ENCODE measurements at regions not wholly inside any gene's neighbourhood (a gene's known extent, or its start where the extent isn't known, plus 50 kb on each side); places are given as distances from the start of the nearest gene placed in this dataset.
"Not testable (repeated sequence)": the region's sequence is repeated elsewhere in the genome, so short reads cannot be mapped to it uniquely, and the experiment has no call there.

DNA sequence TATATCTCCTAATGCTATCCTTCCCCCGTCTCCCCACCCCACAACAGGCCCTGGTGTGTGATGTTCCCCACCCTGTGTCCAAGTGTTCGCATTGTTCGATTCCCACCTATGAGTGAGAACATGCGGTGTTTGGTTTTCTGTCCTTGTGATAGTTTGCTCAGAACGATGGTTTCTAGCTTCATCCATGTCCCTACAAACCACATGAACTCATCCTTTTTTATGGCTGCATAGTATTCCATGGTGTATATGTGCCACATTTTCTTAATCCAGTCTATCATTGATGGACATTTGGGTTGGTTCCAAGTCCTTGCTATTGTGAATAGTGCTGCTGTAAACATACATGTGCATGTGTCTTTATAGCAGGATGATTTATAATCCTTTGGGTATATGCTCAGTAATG, 79.1 kb upstream of the NAA35 start:
- H3K27me3 ChIP-seq (ENCODE audit: control insufficient read depth, insufficient read depth, low read length); DNase-seq; H3K4me3 ChIP-seq (ENCODE audit: insufficient read depth, low read depth, low read length); H3K36me3 ChIP-seq (replicated peaks; ENCODE audit: control insufficient read depth, insufficient read depth, low read length): not testable (repeated sequence)

- Histone ChIP-seq H3K27me3 (ENCODE audit: control insufficient read depth, insufficient read depth, low read length) (no peaks in the 10 kb centered on the region), H3K36me3 (replicated peaks; ENCODE audit: control insufficient read depth, insufficient read depth, low read length) (no peaks in the 10 kb centered on the region), H3K4me3 (ENCODE audit: insufficient read depth, low read depth, low read length) (no peak overlapping the region)
- DNase-seq = no peak
These were observed 77.1 kb upstream of the NAA35 start for GRCh38 chr9:85863875-85864274.

- Histone ChIP-seq H3K4me3 (ENCODE audit: insufficient read depth, low read depth, low read length) (no peak overlapping the region), H3K36me3 (replicated peaks; ENCODE audit: control insufficient read depth, insufficient read depth, low read length) (no peaks in the 10 kb centered on the region), H3K27me3 (ENCODE audit: control insufficient read depth, insufficient read depth, low read length) (no peaks in the 10 kb centered on the region)
- no peak for DNase-seq
These were observed 69.9 kb upstream of the NAA35 start for GRCh38 chr9:85871008-85871407.

DNA sequence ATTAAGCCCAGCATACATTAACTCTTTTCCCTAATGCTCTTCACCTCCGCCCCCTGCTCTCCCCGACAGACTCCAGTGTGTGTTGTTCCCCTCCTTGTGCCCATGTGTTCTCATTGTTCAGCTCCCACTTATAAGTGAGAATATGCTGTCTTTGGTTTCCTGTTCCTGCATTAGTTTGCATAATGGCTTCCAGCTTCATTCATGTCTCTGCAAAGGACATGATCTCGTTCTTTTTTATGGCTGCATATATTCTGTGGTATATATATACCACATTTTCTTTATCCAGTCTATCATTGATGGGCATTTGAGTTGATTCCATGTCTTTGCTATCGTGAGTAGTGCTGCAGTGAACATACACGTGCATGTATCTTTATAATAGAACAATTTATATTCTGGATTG, 69.3 kb upstream of the NAA35 start:
- H3K27me3 ChIP-seq (ENCODE audit: control insufficient read depth, insufficient read depth, low read length); H3K36me3 ChIP-seq (replicated peaks; ENCODE audit: control insufficient read depth, insufficient read depth, low read length); DNase-seq; H3K4me3 ChIP-seq (ENCODE audit: insufficient read depth, low read depth, low read length): not testable (repeated sequence)

DNA sequence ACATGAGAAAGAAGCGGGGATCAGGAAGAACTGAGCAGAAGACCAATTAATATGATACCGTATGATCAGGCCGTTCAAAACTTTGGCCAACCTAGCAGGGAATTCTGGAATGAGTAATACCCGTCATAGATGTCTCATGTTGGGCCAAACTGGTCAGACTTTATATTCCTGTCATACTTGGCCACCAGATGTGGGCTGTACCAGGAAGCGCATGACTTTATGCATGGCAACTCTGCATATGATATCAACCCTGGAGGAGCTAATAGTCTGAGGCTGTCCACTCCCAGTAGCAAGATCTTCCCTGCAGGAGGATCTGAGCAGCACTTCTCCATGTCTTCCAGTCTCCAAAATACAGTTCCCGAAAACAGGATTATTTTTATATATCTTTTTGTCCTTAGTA, 68.5 kb upstream of the NAA35 start:
- no peaks in the 10 kb centered on the region for H3K27me3 ChIP-seq (ENCODE audit: control insufficient read depth, insufficient read depth, low read length)
- no peak for DNase-seq
- H3K4me3 ChIP-seq (ENCODE audit: insufficient read depth, low read depth, low read length) = no peak overlapping the region
- no peaks in the 10 kb centered on the region for H3K36me3 ChIP-seq (replicated peaks; ENCODE audit: control insufficient read depth, insufficient read depth, low read length)

DNA sequence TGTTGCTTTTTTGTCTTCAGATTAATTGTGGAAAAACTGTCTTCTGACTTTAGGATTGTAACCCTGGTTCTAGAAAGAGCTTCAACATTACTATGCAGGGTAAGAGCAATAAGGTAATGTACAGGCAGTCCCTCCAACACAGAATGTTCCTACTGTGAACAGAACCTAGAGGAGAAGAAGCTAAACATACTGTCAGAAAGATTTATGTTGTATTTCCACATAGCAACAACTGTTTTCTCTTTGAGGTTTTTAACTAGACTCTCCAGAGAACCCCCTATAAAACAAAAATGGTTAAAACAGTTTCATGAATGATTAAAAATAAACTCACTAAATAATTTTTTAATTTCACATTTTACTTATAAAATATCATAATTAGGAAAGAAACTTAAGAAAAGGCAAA, 64.3 kb upstream of the NAA35 start:
- Histone ChIP-seq H3K27me3 (ENCODE audit: control insufficient read depth, insufficient read depth, low read length) (no peaks in the 10 kb centered on the region), H3K36me3 (replicated peaks; ENCODE audit: control insufficient read depth, insufficient read depth, low read length) (no peaks in the 10 kb centered on the region), H3K4me3 (ENCODE audit: insufficient read depth, low read depth, low read length) (no peak overlapping the region)
- no peak for DNase-seq

DNA sequence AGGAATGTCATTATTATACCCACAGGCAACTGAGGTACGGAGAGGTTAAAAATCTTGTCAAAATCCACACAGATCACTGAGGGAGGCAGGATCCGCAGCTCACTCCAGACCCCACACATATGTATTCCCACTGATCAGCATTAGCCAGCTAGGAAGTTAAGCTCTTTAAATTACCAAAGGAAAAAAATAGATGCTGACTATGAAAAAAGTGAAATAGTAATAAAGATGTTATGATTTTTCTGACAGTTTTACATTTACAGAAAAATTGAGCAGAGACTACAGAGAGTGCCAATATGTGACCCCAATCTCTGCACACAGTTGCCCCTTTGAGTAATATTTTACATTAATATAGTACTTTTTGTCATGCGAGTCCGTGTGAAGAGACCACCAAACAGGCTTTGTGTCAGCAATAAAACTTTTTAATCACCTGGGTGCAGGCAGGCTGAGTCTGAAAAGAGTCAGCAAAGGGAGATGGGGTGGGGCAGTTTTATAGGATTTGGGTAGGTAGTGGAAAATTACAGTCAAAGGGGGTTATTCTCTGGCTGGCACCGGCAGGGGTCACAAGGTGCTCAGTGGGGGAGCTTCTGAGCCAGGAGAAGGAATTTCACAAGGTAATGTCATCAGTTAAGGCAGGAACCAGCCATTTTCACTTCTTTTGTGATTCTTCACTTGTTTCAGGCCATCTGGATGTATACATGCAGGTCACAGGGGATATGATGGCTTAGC, 61.9 kb upstream of the NAA35 start:
- H3K36me3 ChIP-seq (replicated peaks; ENCODE audit: control insufficient read depth, insufficient read depth, low read length); H3K27me3 ChIP-seq (ENCODE audit: control insufficient read depth, insufficient read depth, low read length); DNase-seq; H3K4me3 ChIP-seq (ENCODE audit: insufficient read depth, low read depth, low read length): not testable (repeated sequence)

- DNase-seq; H3K27me3 ChIP-seq (ENCODE audit: control insufficient read depth, insufficient read depth, low read length); H3K36me3 ChIP-seq (replicated peaks; ENCODE audit: control insufficient read depth, insufficient read depth, low read length); H3K4me3 ChIP-seq (ENCODE audit: insufficient read depth, low read depth, low read length): not testable (repeated sequence)
These were observed 60.4 kb upstream of the NAA35 start for GRCh38 chr9:85880507-85880906.

DNA sequence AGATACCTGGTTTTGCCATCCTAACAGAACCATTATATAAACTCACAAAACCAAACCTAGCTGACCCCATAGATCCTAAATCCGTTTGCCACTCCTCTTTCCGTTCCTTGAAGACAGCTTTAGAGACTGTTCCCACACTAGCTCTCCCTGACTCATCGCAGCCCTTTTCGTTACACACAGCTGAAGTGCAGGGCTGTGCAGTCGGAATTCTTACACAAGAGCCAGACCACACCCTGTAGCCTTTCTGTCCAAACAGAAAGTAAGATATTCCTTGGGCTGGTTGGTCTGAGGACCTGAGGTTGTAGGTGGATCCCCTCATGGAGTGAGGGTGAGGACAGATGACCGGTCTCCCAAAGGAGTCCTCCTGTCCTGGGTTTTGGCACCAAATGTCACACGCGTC, 56.7 kb upstream of the NAA35 start:
- Histone ChIP-seq H3K4me3 (ENCODE audit: insufficient read depth, low read depth, low read length) (peak overlapping the region; percentile 29; the same call in 1 of the 2 replicates), H3K36me3 (replicated peaks; ENCODE audit: control insufficient read depth, insufficient read depth, low read length) (no peaks in the 10 kb centered on the region), H3K27me3 (ENCODE audit: control insufficient read depth, insufficient read depth, low read length) (no peaks in the 10 kb centered on the region)
- no peak for DNase-seq

DNA sequence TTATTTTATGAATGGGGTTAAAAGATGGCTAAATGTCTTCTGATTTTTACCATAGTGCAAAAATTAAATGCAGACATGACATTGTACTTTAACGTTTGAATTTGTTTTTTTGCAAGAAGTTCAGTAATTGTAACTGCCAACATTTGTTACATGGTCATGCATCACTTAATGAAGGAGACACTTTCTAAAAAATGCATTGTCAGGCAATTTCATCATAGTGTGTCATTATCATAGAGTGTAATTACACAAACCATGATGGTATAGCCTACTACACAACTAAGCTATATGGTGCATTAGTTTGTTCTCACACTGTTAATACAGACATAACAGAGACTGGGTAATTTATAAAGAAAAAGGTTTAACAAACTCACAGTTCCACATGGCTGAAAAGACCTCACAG, 50.0 kb upstream of the NAA35 start:
- Histone ChIP-seq H3K27me3 (ENCODE audit: control insufficient read depth, insufficient read depth, low read length) (no peaks in the 10 kb centered on the region), H3K36me3 (replicated peaks; ENCODE audit: control insufficient read depth, insufficient read depth, low read length) (no peaks in the 10 kb centered on the region), H3K4me3 (ENCODE audit: insufficient read depth, low read depth, low read length) (no peak overlapping the region)
- DNase-seq = no peak

All from H7 (cell line).